ENCODE measurements at regions not wholly inside any gene's neighbourhood (a gene's known extent, or its start where the extent isn't known, plus 50 kb on each side); places are given as distances from the start of the nearest gene placed in this dataset.

DNA sequence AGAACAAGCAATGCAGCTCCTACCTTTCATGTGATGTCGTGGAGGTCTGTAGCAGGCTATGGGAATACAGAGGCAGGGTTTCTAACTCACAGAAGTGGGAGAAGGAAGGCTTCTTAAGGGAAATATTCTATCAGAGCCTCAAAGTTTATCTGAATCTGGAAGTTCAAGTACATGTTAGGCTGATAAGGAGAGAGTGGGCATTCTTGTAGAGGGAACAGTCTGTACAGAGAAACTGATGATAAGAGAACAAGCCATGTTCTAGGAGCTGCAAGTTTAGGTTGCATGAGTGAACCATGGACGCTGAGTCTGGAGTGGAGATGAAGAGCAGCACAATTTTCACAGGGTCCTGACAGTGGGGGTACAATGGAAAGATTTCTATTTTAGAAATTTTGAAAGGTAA is 344.0 kb downstream of the CHRM3 start:
- H3K4me3 ChIP-seq (ENCODE audit: low read depth, low read length), result no peak overlapping the region
- TF ChIP-seq, protein P1, sequence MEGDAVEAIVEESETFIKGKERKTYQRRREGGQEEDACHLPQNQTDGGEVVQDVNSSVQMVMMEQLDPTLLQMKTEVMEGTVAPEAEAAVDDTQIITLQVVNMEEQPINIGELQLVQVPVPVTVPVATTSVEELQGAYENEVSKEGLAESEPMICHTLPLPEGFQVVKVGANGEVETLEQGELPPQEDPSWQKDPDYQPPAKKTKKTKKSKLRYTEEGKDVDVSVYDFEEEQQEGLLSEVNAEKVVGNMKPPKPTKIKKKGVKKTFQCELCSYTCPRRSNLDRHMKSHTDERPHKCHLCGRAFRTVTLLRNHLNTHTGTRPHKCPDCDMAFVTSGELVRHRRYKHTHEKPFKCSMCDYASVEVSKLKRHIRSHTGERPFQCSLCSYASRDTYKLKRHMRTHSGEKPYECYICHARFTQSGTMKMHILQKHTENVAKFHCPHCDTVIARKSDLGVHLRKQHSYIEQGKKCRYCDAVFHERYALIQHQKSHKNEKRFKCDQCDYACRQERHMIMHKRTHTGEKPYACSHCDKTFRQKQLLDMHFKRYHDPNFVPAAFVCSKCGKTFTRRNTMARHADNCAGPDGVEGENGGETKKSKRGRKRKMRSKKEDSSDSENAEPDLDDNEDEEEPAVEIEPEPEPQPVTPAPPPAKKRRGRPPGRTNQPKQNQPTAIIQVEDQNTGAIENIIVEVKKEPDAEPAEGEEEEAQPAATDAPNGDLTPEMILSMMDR (IDR thresholded peaks at IDR 0.05; ENCODE audit: low read depth, low read length), result no peak
- TF ChIP-seq, protein P2, sequence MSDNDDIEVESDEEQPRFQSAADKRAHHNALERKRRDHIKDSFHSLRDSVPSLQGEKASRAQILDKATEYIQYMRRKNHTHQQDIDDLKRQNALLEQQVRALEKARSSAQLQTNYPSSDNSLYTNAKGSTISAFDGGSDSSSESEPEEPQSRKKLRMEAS (IDR thresholded peaks at IDR 0.05; ENCODE audit: low read depth, low read length), result no peak
- TF ChIP-seq POLR2A (IDR thresholded peaks at IDR 0.05; ENCODE audit: extremely low read depth, insufficient read length) (no peak), MYC (IDR thresholded peaks at IDR 0.05; ENCODE audit: low read depth, low read length) (no peak)
- DNase-seq (ENCODE audit: low read depth), result no peak

DNA sequence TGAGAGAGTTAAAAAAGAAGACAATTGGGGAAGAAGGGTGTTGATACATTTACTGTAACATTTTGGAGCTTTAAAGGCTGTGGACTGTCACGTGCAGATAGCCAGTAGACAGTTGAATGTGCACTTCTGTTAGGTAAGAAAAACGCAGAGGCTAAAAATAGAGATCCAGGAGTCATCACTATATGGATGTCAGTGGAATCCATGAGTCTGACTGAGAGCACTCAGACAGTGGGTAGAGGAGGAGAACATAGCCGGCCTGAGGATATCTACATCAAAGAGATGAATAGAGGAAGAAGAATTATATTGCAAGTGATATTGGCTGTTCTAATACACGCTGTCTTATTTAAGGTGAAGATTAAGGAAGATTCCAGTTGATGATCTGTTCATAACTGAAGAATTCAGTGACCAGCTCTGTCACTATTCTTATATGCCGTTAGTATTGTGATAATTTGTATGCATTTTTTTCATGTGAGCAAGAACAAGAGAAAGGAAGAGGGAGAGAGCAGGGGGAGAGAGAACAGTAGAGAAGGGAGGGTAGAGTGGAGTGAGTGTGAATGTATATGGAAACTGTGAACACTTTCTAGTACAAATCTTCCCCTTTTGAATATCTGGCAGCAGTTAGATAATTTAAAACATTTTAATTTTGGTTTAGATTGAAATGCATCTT is 344.8 kb downstream of the CHRM3 start:
- no peak for DNase-seq (ENCODE audit: low read depth)
- no peak overlapping the region for H3K4me3 ChIP-seq (ENCODE audit: low read depth, low read length)
- TF ChIP-seq, protein P2 (IDR thresholded peaks at IDR 0.05; ENCODE audit: low read depth, low read length), result no peak
- TF ChIP-seq, protein P1 (IDR thresholded peaks at IDR 0.05; ENCODE audit: low read depth, low read length), result no peak
- TF ChIP-seq POLR2A (IDR thresholded peaks at IDR 0.05; ENCODE audit: extremely low read depth, insufficient read length) (no peak), MYC (IDR thresholded peaks at IDR 0.05; ENCODE audit: low read depth, low read length) (no peak)

DNA sequence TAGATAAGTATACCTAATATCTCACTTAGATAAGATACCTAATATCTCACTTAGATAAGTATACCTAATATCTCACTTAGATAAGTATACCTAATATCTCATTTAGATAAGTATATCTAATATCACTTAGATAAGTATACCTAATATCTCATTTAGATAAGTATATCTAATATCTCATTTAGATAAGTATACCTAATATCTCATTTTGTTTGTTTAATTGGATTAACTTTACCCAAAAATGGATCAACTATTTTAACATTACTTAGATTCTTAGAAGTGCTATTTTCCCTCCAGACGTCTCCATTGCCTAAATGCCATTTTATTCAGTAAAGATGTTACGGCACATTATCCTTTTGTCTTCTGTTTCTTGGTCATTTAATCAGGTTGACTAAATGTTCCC is 346.4 kb downstream of the CHRM3 start:
- TF ChIP-seq MYC (IDR thresholded peaks at IDR 0.05; ENCODE audit: low read depth, low read length), result no peak
- TF ChIP-seq, protein P1 (IDR thresholded peaks at IDR 0.05; ENCODE audit: low read depth, low read length), result no peak

DNA sequence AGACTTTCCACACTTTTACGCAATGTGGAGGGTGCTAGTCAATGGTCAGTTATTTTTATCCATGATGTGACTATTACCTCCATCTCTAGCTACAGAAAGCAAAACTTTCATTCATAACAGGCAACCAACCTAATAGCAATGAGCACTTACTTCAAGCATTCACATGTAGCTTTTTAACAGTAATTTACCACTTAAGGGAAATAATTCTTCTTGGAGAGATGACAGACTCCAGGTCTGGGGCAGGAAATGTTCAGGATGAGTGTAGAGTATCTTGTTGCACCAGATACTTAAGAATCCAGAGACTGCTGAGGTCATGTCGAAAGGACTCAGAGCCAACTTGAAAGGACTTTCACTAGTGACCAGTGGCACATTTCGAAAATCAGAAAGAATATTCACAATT is 347.6 kb downstream of the CHRM3 start:
- no peak overlapping the region for H3K4me3 ChIP-seq (ENCODE audit: low read depth, low read length)
- no peak for DNase-seq (ENCODE audit: low read depth)
- TF ChIP-seq, protein P1 (IDR thresholded peaks at IDR 0.05; ENCODE audit: low read depth, low read length), result no peak
- TF ChIP-seq POLR2A (IDR thresholded peaks at IDR 0.05; ENCODE audit: extremely low read depth, insufficient read length) (no peak), MYC (IDR thresholded peaks at IDR 0.05; ENCODE audit: low read depth, low read length) (no peak)
- TF ChIP-seq, protein P2 (IDR thresholded peaks at IDR 0.05; ENCODE audit: low read depth, low read length), result no peak

More for the DNA sequence above, 346.4 kb downstream of the CHRM3 start:
- no peak overlapping the region for H3K4me3 ChIP-seq (ENCODE audit: low read depth, low read length)
- DNase-seq (ENCODE audit: low read depth), result no peak

DNA sequence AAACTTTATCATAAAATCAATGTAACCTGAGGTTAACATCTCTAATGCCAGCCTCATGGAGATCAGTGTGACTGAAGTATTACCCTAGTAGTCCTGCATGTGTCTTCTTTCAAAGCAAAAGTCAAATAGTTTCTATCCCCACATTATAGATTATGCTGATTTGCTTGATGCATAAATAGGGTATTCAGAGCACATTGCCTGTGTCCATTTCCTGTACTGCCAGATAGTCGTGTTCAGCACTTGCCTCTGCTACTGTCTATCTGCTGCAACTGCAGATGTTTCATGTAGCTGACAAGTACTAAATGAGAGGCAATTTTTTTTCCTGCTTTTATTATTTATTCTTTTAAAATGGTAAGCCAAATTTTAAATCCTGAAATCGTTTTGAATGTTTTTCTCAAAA is 348.7 kb downstream of the CHRM3 start:
- no peak for DNase-seq (ENCODE audit: low read depth)
- TF ChIP-seq POLR2A (IDR thresholded peaks at IDR 0.05; ENCODE audit: extremely low read depth, insufficient read length) (no peak), MYC (IDR thresholded peaks at IDR 0.05; ENCODE audit: low read depth, low read length) (no peak)
- TF ChIP-seq, protein P1 (IDR thresholded peaks at IDR 0.05; ENCODE audit: low read depth, low read length), result no peak
- TF ChIP-seq, protein P2 (IDR thresholded peaks at IDR 0.05; ENCODE audit: low read depth, low read length), result no peak
- no peak overlapping the region for H3K4me3 ChIP-seq (ENCODE audit: low read depth, low read length)

DNA sequence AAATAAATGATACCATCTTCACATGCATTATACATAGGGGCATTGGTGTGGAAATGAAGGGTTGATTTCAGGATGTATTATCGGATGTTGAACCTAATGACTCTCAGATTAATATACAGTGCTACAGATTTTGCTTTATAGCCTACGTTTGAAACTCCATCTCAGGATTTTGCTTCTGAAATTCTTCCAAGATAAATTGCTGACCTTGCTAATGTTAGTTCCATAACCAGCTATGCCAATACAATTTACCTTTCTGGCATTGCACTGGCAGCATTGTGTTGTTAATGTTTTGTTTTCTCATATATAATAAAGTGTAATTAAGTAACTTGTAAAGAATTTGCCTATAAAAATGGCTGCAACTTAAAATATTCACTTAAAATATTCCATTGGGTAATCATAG is 350.1 kb downstream of the CHRM3 start:
- no peak overlapping the region for H3K4me3 ChIP-seq (ENCODE audit: low read depth, low read length)
- TF ChIP-seq MYC (IDR thresholded peaks at IDR 0.05; ENCODE audit: low read depth, low read length), result no peak
- no peak for TF ChIP-seq POLR2A (IDR thresholded peaks at IDR 0.05; ENCODE audit: extremely low read depth, insufficient read length)
- TF ChIP-seq, protein P2 (IDR thresholded peaks at IDR 0.05; ENCODE audit: low read depth, low read length), result no peak
- TF ChIP-seq, protein P1 (IDR thresholded peaks at IDR 0.05; ENCODE audit: low read depth, low read length), result no peak
- no peak for DNase-seq (ENCODE audit: low read depth)
